ENCODE measurements at regions not wholly inside any gene's neighbourhood (a gene's known extent, or its start where the extent isn't known, plus 50 kb on each side); places are given as distances from the start of the nearest gene placed in this dataset.

- intact Hi-C loops (cut with DNase I): no loop called here
- Histone ChIP-seq H3K36me3 (no peaks in the 10 kb centered on the region), H3K27ac (no peak overlapping the region), H3K4me1 (peaks cover 0 to 41% (median 11%) of the 10 kb centered on the region in 4 donors), H3K4me3 (no peak overlapping the region), H3K27me3 (no peaks in the 10 kb centered on the region), H3K9me3 (no peaks in the 10 kb centered on the region)
- no peak for TF ChIP-seq POLR2A (IDR thresholded peaks at IDR 0.05)
- no peak for TF ChIP-seq CTCF (IDR thresholded peaks at IDR 0.05)
- TF ChIP-seq POLR2AphosphoS5 (IDR thresholded peaks at IDR 0.05): no peak
- no peak for TF ChIP-seq EP300 (IDR thresholded peaks at IDR 0.05)
- 71 to 84% methylated on average over 2 of the region's 2 CpGs for WGBS, 2 donors
- DNase-seq: no peak
These were observed 1196.7 kb downstream of the EFNB2 start for GRCh38 chr13:105338773-105339172.

DNA sequence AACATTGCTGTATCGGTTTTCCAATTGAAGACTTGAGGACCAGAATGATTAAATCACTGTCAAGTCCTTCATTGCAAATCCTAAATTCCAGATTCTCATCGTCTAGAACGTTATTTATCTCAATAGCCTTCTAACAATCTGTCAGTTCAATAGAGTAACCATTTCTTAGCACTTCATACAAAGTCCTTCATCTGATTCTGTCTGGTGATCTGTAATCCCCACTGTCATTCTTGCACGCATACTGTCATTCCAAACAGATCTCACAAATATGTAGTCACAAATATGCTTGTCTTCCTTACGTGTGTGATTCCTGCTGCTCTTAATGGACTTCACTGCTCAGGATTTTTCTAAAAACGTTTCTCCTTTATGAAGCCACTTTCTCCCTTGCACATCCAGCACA lies 1197.5 kb downstream of the EFNB2 start:
- H3K9me3 ChIP-seq: no peaks in the 10 kb centered on the region
- DNase-seq: no peak
- H3K4me3 ChIP-seq: no peak overlapping the region
- 68 to 69% methylated on average over 6 of the region's 6 CpGs for WGBS, 2 donors
- no peak overlapping the region for H3K27ac ChIP-seq
- H3K4me1 ChIP-seq: peaks cover 0 to 35% (median 12%) of the 10 kb centered on the region in 4 donors
- no peaks in the 10 kb centered on the region for H3K27me3 ChIP-seq
- no peak for TF ChIP-seq POLR2AphosphoS5 (IDR thresholded peaks at IDR 0.05)
- intact Hi-C loops (cut with DNase I): no loop called here
- no peaks in the 10 kb centered on the region for H3K36me3 ChIP-seq

GRCh38 chr13:105336706-105337576 lies 1198.5 kb downstream of the EFNB2 start:
- Histone ChIP-seq H3K36me3 (no peaks in the 10 kb centered on the region), H3K27ac (no peak overlapping the region), H3K27me3 (no peaks in the 10 kb centered on the region), H3K4me1 (peaks cover 0 to 35% (median 10%) of the 10 kb centered on the region in 4 donors), H3K4me3 (no peak overlapping the region), H3K9me3 (no peaks in the 10 kb centered on the region)
- TF ChIP-seq POLR2AphosphoS5 (IDR thresholded peaks at IDR 0.05) (no peak), POLR2A (IDR thresholded peaks at IDR 0.05) (no peak), CTCF (IDR thresholded peaks at IDR 0.05) (no peak), EP300 (IDR thresholded peaks at IDR 0.05) (no peak)
- 74 to 83% methylated on average over 7 of the region's 7 CpGs for WGBS, 2 donors
- intact Hi-C loops (cut with DNase I): no loop called here
- DNase-seq: no peak

GRCh38 chr13:105334211-105334610 lies 1201.3 kb downstream of the EFNB2 start:
- no peak overlapping the region for H3K4me3 ChIP-seq

GRCh38 chr13:105333416-105333815 lies 1202.0 kb downstream of the EFNB2 start:
- no peak for DNase-seq
- Histone ChIP-seq H3K27me3 (no peaks in the 10 kb centered on the region), H3K36me3 (no peaks in the 10 kb centered on the region), H3K4me3 (no peak overlapping the region), H3K4me1 (peaks cover 0 to 21% (median 10%) of the 10 kb centered on the region in 4 donors), H3K27ac (peak overlapping the region in 1 of 4 donors; percentile 38), H3K9me3 (no peaks in the 10 kb centered on the region)
- TF ChIP-seq POLR2A (IDR thresholded peaks at IDR 0.05) (no peak), CTCF (IDR thresholded peaks at IDR 0.05) (no peak), EP300 (IDR thresholded peaks at IDR 0.05) (no peak), POLR2AphosphoS5 (IDR thresholded peaks at IDR 0.05) (no peak)
- intact Hi-C loops (cut with DNase I): no loop called here
- WGBS, 2 donors: 95 to 96% methylated on average over 5 of the region's 5 CpGs

More at GRCh38 chr13:105334211-105334610, 1201.3 kb downstream of the EFNB2 start:
- WGBS, 2 donors: 63 to 81% methylated on average over 3 of the region's 3 CpGs
- Histone ChIP-seq H3K27me3 (no peaks in the 10 kb centered on the region), H3K9me3 (no peaks in the 10 kb centered on the region), H3K36me3 (no peaks in the 10 kb centered on the region), H3K27ac (peak overlapping the region in 1 of 4 donors; percentile 38), H3K4me1 (peaks cover 0 to 21% (median 10%) of the 10 kb centered on the region in 4 donors)
- intact Hi-C loops (cut with DNase I): no loop called here
- no peak for DNase-seq
- TF ChIP-seq CTCF (IDR thresholded peaks at IDR 0.05): no peak
